Adrenal gland (tissue), 9 donors: ENCODE measurements at regions not wholly inside any gene's neighbourhood (a gene's known extent, or its start where the extent isn't known, plus 50 kb on each side); places are given as distances from the start of the nearest gene placed in this dataset.
A peak's percentile ranks its signal among the peaks of the same experiment; 100 is the strongest.

Source experiments
- DNase-seq, 7 donors: peaks; one replicate each; pipeline ENCODE4 v3.0.0-alpha.2; 2019 to 2020
- H3K27ac ChIP-seq, 5 donors: fragments of 200-600 bp; sonication (generic) in 4 of 5; 1 replicate in 3 of 5; 2 replicates in 2 of 5; pipeline versions ENCODE4 v1.5.1 to v1.8.0; 2016 to 2020; ENCODE audit warnings: mild to moderate bottlenecking in 1 of 5
- H3K27me3 ChIP-seq: fragments of 200-600 bp; 2 replicates; pipeline ENCODE4 v1.8.0; 2021
- H3K36me3 ChIP-seq, 2 donors: fragments of 200-600 bp; replicated peaks in 1 of 2; 1 replicate in 1 of 2; 2 replicates in 1 of 2; pipeline versions ENCODE4 v1.5.1 to v1.8.0; 2018 to 2022
- H3K4me1 ChIP-seq, 2 donors: fragments of 200-600 bp; replicated peaks in 1 of 2; 1 replicate in 1 of 2; 2 replicates in 1 of 2; pipeline versions ENCODE4 v1.5.1 to v1.8.0; 2018 to 2021
- H3K4me3 ChIP-seq, 4 donors: fragments of 200-600 bp; sonication (generic) in 3 of 4; one replicate each; pipeline ENCODE4 v1.5.1; 2016 to 2018
- H3K9me3 ChIP-seq, 3 donors: fragments of 200-600 bp; sonication (generic) in 1 of 3; replicated peaks in 1 of 3; 1 replicate in 2 of 3; 2 replicates in 1 of 3; pipeline versions ENCODE4 v1.5.1 to v1.8.0; 2016 to 2021
- CTCF ChIP-seq, 6 experiments: fragments of 450-650 bp in 4 of 6; fragments of 200-600 bp in 2 of 6; sonication (generic) in 1 of 6; IDR thresholded peaks; 1 replicate in 5 of 6; 2 replicates in 1 of 6; pipeline versions ENCODE4 v1.5.1 to v1.8.0; 2016 to 2021; ENCODE audit warnings: antibody characterized with exemption in 6 of 6, mild to moderate bottlenecking in 2 of 6, moderate library complexity in 1 of 6
- POLR2A ChIP-seq, 2 donors: fragments of 450-650 bp; IDR thresholded peaks; one replicate each; pipeline ENCODE4 v1.6.1; 2017; ENCODE audit warnings: antibody characterized with exemption in 2 of 2, mild to moderate bottlenecking in 2 of 2, moderate library complexity in 1 of 2
- WGBS, 4 donors: extraction: QIAGEN DNeasy Blood & Tissue Kit in 2 of 4; methylation state at CpG; one replicate each; pipeline versions ENCODE4 v1.1.5 to v1.1.7; 2013 to 2017; 5-methylcytosine and 5-hydroxymethylcytosine counted together
- intact Hi-C, 2 donors: fragments of 100-400 bp; cut with DNase I; formaldehyde crosslinking; loops; one replicate each; pipeline versions ENCODE4 v1.14.1 to v1.15.0; 2022 to 2023
- donor health status: healthy with polysubstance abuse.
- donor health status: Bipolar disorder and iron deficiency.
- donor health status: DM: yes; HTN: yes; CAD: no.
- donor health status: DM: no; HTN: no; CAD: no.
- donor health status: DM: no; HTN: no; CAD: no.

- Histone ChIP-seq H3K4me3 (no peak overlapping the region), H3K4me1 (peaks cover 7 to 9% of the 10 kb centered on the region in 2 donors), H3K9me3 (no peaks in the 10 kb centered on the region), H3K27me3 (no peaks in the 10 kb centered on the region), H3K36me3 (no peaks in the 10 kb centered on the region), H3K27ac (no peak overlapping the region)
- intact Hi-C loops: loop anchor here in 1 of 2 donors (10.0 kb wide), 2 partner anchors 433 to 523 kb away; no protein-coding TSS in a partner anchor
- no peak for DNase-seq
- 77 to 84% (median 80%) methylated on average over 8 to 19 of the region's 19 CpGs for WGBS, 4 donors
- no peak for TF ChIP-seq CTCF (IDR thresholded peaks at IDR 0.05)
- no peak for TF ChIP-seq POLR2A (IDR thresholded peaks at IDR 0.05)
These were observed 84.7 kb downstream of the LINGO1 start for GRCh38 chr15:77547801-77548588.

- DNase-seq: no peak
- H3K27ac ChIP-seq: no peak overlapping the region
- WGBS, 4 donors: 65 to 79% (median 78%) methylated on average over 1 of the region's 1 CpG
- peaks cover 10 to 12% of the 10 kb centered on the region in 2 donors for H3K4me1 ChIP-seq
- H3K27me3 ChIP-seq: no peaks in the 10 kb centered on the region
- no peaks in the 10 kb centered on the region for H3K9me3 ChIP-seq
- intact Hi-C loops: loop anchor here in 1 of 2 donors (10.0 kb wide), 2 partner anchors 432 to 522 kb away; no protein-coding TSS in a partner anchor
- H3K4me3 ChIP-seq: no peak overlapping the region
- TF ChIP-seq POLR2A (IDR thresholded peaks at IDR 0.05) (no peak), CTCF (IDR thresholded peaks at IDR 0.05) (no peak)
- H3K36me3 ChIP-seq: no peaks in the 10 kb centered on the region
These were observed 85.8 kb downstream of the LINGO1 start for GRCh38 chr15:77546870-77547269.

DNA sequence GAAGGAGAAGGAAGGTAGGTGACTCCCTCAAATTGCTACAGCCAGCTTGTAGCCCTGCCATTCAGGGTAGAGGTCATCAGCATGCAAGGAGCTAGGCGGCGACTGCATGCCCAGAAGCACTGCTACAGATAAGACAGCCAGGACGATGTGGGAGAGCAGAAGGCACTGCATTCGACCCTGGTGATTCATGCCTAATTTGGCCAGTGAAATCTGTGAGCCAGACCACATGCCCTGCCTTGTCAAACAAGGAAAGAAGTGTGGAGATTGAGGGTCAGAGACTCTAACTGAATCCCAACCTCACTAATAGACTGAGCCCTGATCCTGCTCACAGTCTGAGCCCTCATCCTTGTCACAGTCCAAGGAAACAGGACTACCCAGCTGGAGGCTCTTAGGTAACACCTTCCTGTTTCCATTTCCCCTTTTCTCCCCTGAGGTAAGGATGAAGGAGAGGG lies 86.6 kb downstream of the LINGO1 start:
- no peak overlapping the region for H3K27ac ChIP-seq
- no peaks in the 10 kb centered on the region for H3K9me3 ChIP-seq
- intact Hi-C loops: loop anchor here in 1 of 2 donors (10.0 kb wide), 2 partner anchors 431 to 521 kb away; no protein-coding TSS in a partner anchor
- H3K27me3 ChIP-seq: no peaks in the 10 kb centered on the region
- no peaks in the 10 kb centered on the region for H3K36me3 ChIP-seq
- TF ChIP-seq POLR2A (IDR thresholded peaks at IDR 0.05): peak in 1 of 2 donors; percentile 36
- no peak for TF ChIP-seq CTCF (IDR thresholded peaks at IDR 0.05)
- H3K4me1 ChIP-seq: peaks cover 10 to 12% of the 10 kb centered on the region in 2 donors
- H3K4me3 ChIP-seq: no peak overlapping the region
- WGBS, 4 donors: 0 to 13% (median 9%) methylated on average over 2 to 4 of the region's 4 CpGs
- peak; percentile 33 to 83 (median 78) for DNase-seq

DNA sequence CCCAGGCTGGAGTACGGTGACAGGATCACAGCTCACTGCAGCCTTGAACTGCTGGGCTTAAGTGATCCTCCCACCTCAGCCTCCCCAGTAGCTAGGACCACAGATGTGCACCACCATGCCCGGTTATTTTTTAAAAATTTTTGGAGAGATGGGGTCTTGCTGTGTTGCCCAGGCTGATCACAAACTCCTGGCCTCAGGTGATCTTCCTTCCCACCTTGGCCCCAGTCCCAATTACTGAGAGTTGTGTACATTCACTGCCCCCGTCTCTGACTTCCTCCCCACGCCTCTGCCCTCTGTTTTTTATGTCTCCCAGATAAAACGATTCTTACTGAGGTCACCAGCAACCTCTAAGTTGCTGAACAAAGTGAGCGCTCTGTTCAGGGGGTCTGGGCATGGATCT lies 87.7 kb downstream of the LINGO1 start:
- no peak overlapping the region for H3K4me3 ChIP-seq
- no peaks in the 10 kb centered on the region for H3K27me3 ChIP-seq
- H3K4me1 ChIP-seq: peaks cover 10 to 12% of the 10 kb centered on the region in 2 donors
- no peak overlapping the region for H3K27ac ChIP-seq
- TF ChIP-seq POLR2A (IDR thresholded peaks at IDR 0.05) (no peak), CTCF (IDR thresholded peaks at IDR 0.05) (no peak)
- intact Hi-C loops: loop anchor here in 1 of 2 donors (10.0 kb wide), 2 partner anchors 430 to 520 kb away; no protein-coding TSS in a partner anchor
- 70 to 77% (median 72%) methylated on average over 6 of the region's 6 CpGs for WGBS, 4 donors
- no peaks in the 10 kb centered on the region for H3K9me3 ChIP-seq
- no peak for DNase-seq
- no peaks in the 10 kb centered on the region for H3K36me3 ChIP-seq
